Liver (tissue), 8 donors: ENCODE measurements at regions not wholly inside any gene's neighbourhood (a gene's known extent, or its start where the extent isn't known, plus 50 kb on each side); places are given as distances from the start of the nearest gene placed in this dataset.

Experiments
- DNase-seq: peaks from one replicate; pipeline ENCODE4 v3.0.0-alpha.2; 2017; ENCODE audit warnings: low spot score
- H3K27ac ChIP-seq, 2 donors: one replicate each; pipeline ENCODE4 v1.7.0; 2013; ENCODE audit warnings: inconsistent platforms in 2 of 2, low read length in 2 of 2, control low read depth in 1 of 2, low read depth in 1 of 2, mild to moderate bottlenecking in 1 of 2
- H3K27me3 ChIP-seq, 4 donors: one replicate each; pipeline versions ENCODE4 v1.6.1 to v1.7.0; 2013; ENCODE audit warnings: low read length in 3 of 4, inconsistent platforms in 1 of 4, mild to moderate bottlenecking in 1 of 4, moderate library complexity in 1 of 4; ENCODE audit not compliant: control insufficient read depth in 4 of 4, insufficient read depth in 4 of 4
- H3K36me3 ChIP-seq, 4 donors: one replicate each; pipeline versions ENCODE4 v1.6.1 to v1.7.0; 2013; ENCODE audit warnings: low read length in 3 of 4, mild to moderate bottlenecking in 3 of 4, low read depth in 1 of 4, moderate library complexity in 1 of 4; ENCODE audit not compliant: control insufficient read depth in 4 of 4, insufficient read depth in 3 of 4
- H3K4me1 ChIP-seq, 4 donors: one replicate each; pipeline versions ENCODE4 v1.6.1 to v1.7.0; 2013; ENCODE audit warnings: low read length in 3 of 4, mild to moderate bottlenecking in 3 of 4, moderate library complexity in 1 of 4; ENCODE audit not compliant: control insufficient read depth in 4 of 4, insufficient read depth in 4 of 4
- H3K4me3 ChIP-seq, 3 donors: one replicate each; pipeline versions ENCODE4 v1.6.1 to v1.7.0; 2013; ENCODE audit warnings: low read length in 3 of 3, control low read depth in 1 of 3, low read depth in 1 of 3, mild to moderate bottlenecking in 1 of 3
- H3K9ac ChIP-seq, 2 donors: one replicate each; pipeline ENCODE4 v1.7.0; 2013; ENCODE audit warnings: low read length in 2 of 2, mild to moderate bottlenecking in 2 of 2, moderate library complexity in 2 of 2, control low read depth in 1 of 2, low read depth in 1 of 2
- H3K9me3 ChIP-seq, 4 donors: one replicate each; pipeline versions ENCODE4 v1.6.1 to v1.7.0; 2013; ENCODE audit warnings: low read length in 3 of 4; ENCODE audit not compliant: control insufficient read depth in 4 of 4
- ATF3 ChIP-seq: IDR thresholded peaks from 2 replicates; pipeline ENCODE4 v1.6.1; 2016; ENCODE audit warnings: antibody characterized with exemption
- CTCF ChIP-seq: fragments of 150-350 bp; IDR thresholded peaks from 2 replicates; pipeline ENCODE4 v1.5.1; 2017; ENCODE audit warnings: improper control_type of control experiment, low read depth, low read length; ENCODE audit not compliant: missing input control
- EGR1 ChIP-seq, 2 donors: IDR thresholded peaks; 2 replicates each; pipeline ENCODE4 v1.6.1; 2016 to 2018; ENCODE audit warnings: antibody characterized with exemption in 2 of 2, low read depth in 2 of 2
- FOXA1 ChIP-seq: IDR thresholded peaks from 2 replicates; pipeline ENCODE4 v1.6.1; 2016; ENCODE audit warnings: antibody characterized with exemption
- FOXA2 ChIP-seq: IDR thresholded peaks from 2 replicates; pipeline ENCODE4 v1.6.1; 2016; ENCODE audit warnings: antibody characterized with exemption
- GABPA ChIP-seq, 2 donors: IDR thresholded peaks in 1 of 2; conservative IDR thresholded peaks in 1 of 2; 2 replicates each; pipeline ENCODE4 v1.6.1; 2016; ENCODE audit warnings: antibody characterized with exemption in 2 of 2, mild to moderate bottlenecking in 1 of 2, moderate library complexity in 1 of 2
- HNF4A ChIP-seq, 2 donors: conservative IDR thresholded peaks; 2 replicates each; pipeline ENCODE4 v1.6.1; 2016; ENCODE audit warnings: antibody characterized with exemption in 2 of 2, mild to moderate bottlenecking in 2 of 2
- HNF4G ChIP-seq: IDR thresholded peaks from 2 replicates; pipeline ENCODE4 v1.6.1; 2016; ENCODE audit warnings: antibody characterized with exemption
- JUND ChIP-seq, 2 donors: IDR thresholded peaks; 2 replicates each; pipeline ENCODE4 v1.6.1; 2016; ENCODE audit warnings: antibody characterized with exemption in 2 of 2
- MAX ChIP-seq: IDR thresholded peaks from 2 replicates; pipeline ENCODE4 v1.6.1; 2016; ENCODE audit warnings: antibody characterized with exemption
- NR2F2 ChIP-seq: IDR thresholded peaks from 2 replicates; pipeline ENCODE4 v1.6.1; 2016; ENCODE audit warnings: antibody characterized with exemption
- RAD21 ChIP-seq, 2 donors: IDR thresholded peaks; 2 replicates each; pipeline ENCODE4 v1.6.1; 2016; ENCODE audit warnings: antibody characterized with exemption in 2 of 2, mild to moderate bottlenecking in 2 of 2
- REST ChIP-seq: IDR thresholded peaks from 2 replicates; pipeline ENCODE4 v1.6.1; 2016; ENCODE audit warnings: antibody characterized with exemption, mild to moderate bottlenecking
- RXRA ChIP-seq, 2 donors: IDR thresholded peaks; 2 replicates each; pipeline ENCODE4 v1.6.1; 2017 to 2018; ENCODE audit warnings: antibody characterized with exemption in 2 of 2, mild to moderate bottlenecking in 1 of 2
- SP1 ChIP-seq: IDR thresholded peaks from 2 replicates; pipeline ENCODE4 v1.6.1; 2018; ENCODE audit warnings: antibody characterized with exemption, mild to moderate bottlenecking
- TAF1 ChIP-seq: conservative IDR thresholded peaks from 2 replicates; pipeline ENCODE4 v1.6.1; 2016; ENCODE audit warnings: antibody characterized with exemption, mild to moderate bottlenecking
- YY1 ChIP-seq: IDR thresholded peaks from 2 replicates; pipeline ENCODE4 v1.6.1; 2016; ENCODE audit warnings: antibody characterized with exemption, mild to moderate bottlenecking
- ZBTB33 ChIP-seq: IDR thresholded peaks from 2 replicates; pipeline ENCODE4 v1.6.1; 2016; ENCODE audit warnings: antibody characterized with exemption
- WGBS: extraction: QIAGEN DNeasy Blood & Tissue Kit; methylation state at CpG from one replicate; pipeline ENCODE4 v1.1.7; 2013; 5-methylcytosine and 5-hydroxymethylcytosine counted together
- donor health status: healthy.
- donor health status: healthy.
- donor health status: healthy.
- donor health status: healthy.
- donor health status: healthy.

GRCh38 chr2:107334306-107334705 is 448.3 kb upstream of the ST6GAL2 start:
- no peak for DNase-seq
- TF ChIP-seq ATF3: no peak
- TF ChIP-seq FOXA2: no peak
- no peak for TF ChIP-seq RXRA (IDR thresholded peaks at IDR 0.05)
- no peak for TF ChIP-seq ZBTB33
- no peak for TF ChIP-seq YY1
- no peak for TF ChIP-seq HNF4A (conservative IDR thresholded peaks at IDR 0.05)
- TF ChIP-seq REST: no peak
- no peak for TF ChIP-seq NR2F2
- TF ChIP-seq RAD21 (IDR thresholded peaks at IDR 0.05): no peak
- TF ChIP-seq TAF1: no peak
- no peak for TF ChIP-seq JUND (IDR thresholded peaks at IDR 0.05)
- TF ChIP-seq EGR1 (IDR thresholded peaks at IDR 0.05; ENCODE audit: low read depth in 2 of 2): no peak
- TF ChIP-seq HNF4G: no peak
- TF ChIP-seq SP1: no peak
- no peak for TF ChIP-seq MAX
- TF ChIP-seq GABPA (IDR thresholded peaks at IDR 0.05 in 1 of 2, conservative IDR thresholded peaks at IDR 0.05 in 1 of 2): no peak
- no peak for TF ChIP-seq CTCF
- no peak for TF ChIP-seq FOXA1
- no peaks in the 10 kb centered on the region for H3K36me3 ChIP-seq
- H3K9ac ChIP-seq: no peak overlapping the region
- 72% methylated on average over 2 of the region's 2 CpGs for WGBS
- H3K27ac ChIP-seq: no peak overlapping the region
- peaks cover 0 to 4% (median 0%) of the 10 kb centered on the region in 4 donors for H3K9me3 ChIP-seq
- no peak overlapping the region for H3K4me3 ChIP-seq
- no peaks in the 10 kb centered on the region for H3K27me3 ChIP-seq
- H3K4me1 ChIP-seq: peaks cover 0 to 1% (median 0%) of the 10 kb centered on the region in 4 donors
